HEK293T (cell line): ENCODE measurements at regions not wholly inside any gene's neighbourhood (a gene's known extent, or its start where the extent isn't known, plus 50 kb on each side); places are given as distances from the start of the nearest gene placed in this dataset.

ENCODE experiments used
- CTCF ChIA-PET: fragments of 350-600 bp; formaldehyde crosslinking; extraction: SDS; loops from one replicate; lab custom pipeline; 2021; ENCODE audit warnings: antibody characterized with exemption, inconsistent platforms; lab: Yijun Ruan, JAX
- POLR2A ChIA-PET: fragments of 350-600 bp; formaldehyde crosslinking; extraction: SDS; loops from one replicate; lab custom pipeline; 2020; ENCODE audit warnings: antibody characterized with exemption, inconsistent platforms; lab: Yijun Ruan, JAX
- DNase-seq: peaks from one replicate; pipeline ENCODE4 v3.0.0; 2012; ENCODE audit warnings: mixed read lengths; ENCODE audit errors: extremely low spot score
- ARNT ChIP-seq: fragments of 450-650 bp; IDR thresholded peaks from 2 replicates; pipeline ENCODE4 v1.6.1; 2017; ENCODE audit warnings: mild to moderate bottlenecking
- BHLHE40 ChIP-seq: fragments of 450-650 bp; IDR thresholded peaks from 2 replicates; pipeline ENCODE4 v1.6.1; 2016; ENCODE audit warnings: mild to moderate bottlenecking, moderate library complexity, borderline replicate concordance
- CTBP1 ChIP-seq: fragments of 450-650 bp; IDR thresholded peaks from 2 replicates; pipeline ENCODE4 v1.6.1; 2016; ENCODE audit warnings: borderline replicate concordance
- ELF4 ChIP-seq: fragments of 450-650 bp; IDR thresholded peaks from 2 replicates; pipeline ENCODE4 v1.6.1; 2017; ENCODE audit warnings: antibody characterized with exemption
- FOXA1 ChIP-seq: fragments of 450-650 bp; IDR thresholded peaks from 2 replicates; pipeline ENCODE4 v1.6.1; 2016; ENCODE audit warnings: mild to moderate bottlenecking
- FOXK2 ChIP-seq: fragments of 450-650 bp; IDR thresholded peaks from 2 replicates; pipeline ENCODE4 v1.6.1; 2016; ENCODE audit warnings: mild to moderate bottlenecking
- FOXM1 ChIP-seq: fragments of 450-650 bp; IDR thresholded peaks from 2 replicates; pipeline ENCODE4 v1.6.1; 2017; ENCODE audit warnings: mild to moderate bottlenecking, borderline replicate concordance
- HDGF ChIP-seq: fragments of 450-650 bp; IDR thresholded peaks from 2 replicates; pipeline ENCODE4 v1.6.1; 2017; ENCODE audit warnings: antibody characterized with exemption, borderline replicate concordance
- L3MBTL2 ChIP-seq: fragments of 450-650 bp; conservative IDR thresholded peaks from 2 replicates; pipeline ENCODE4 v1.6.1; 2016; ENCODE audit warnings: mild to moderate bottlenecking
- LEF1 ChIP-seq: fragments of 450-650 bp; IDR thresholded peaks from 2 replicates; pipeline ENCODE4 v1.6.1; 2017; ENCODE audit warnings: mild to moderate bottlenecking, borderline replicate concordance
- NFRKB ChIP-seq: fragments of 450-650 bp; IDR thresholded peaks from 2 replicates; pipeline ENCODE4 v1.6.1; 2016; ENCODE audit warnings: mild to moderate bottlenecking, moderate library complexity
- SP1 ChIP-seq: fragments of 450-650 bp; IDR thresholded peaks from 2 replicates; pipeline ENCODE4 v1.6.1; 2017
- SUZ12 ChIP-seq: fragments of 450-650 bp; IDR thresholded peaks from 2 replicates; pipeline ENCODE4 v1.6.1; 2016; ENCODE audit warnings: mild to moderate bottlenecking
- TARDBP ChIP-seq: fragments of 450-650 bp; IDR thresholded peaks from 2 replicates; pipeline ENCODE4 v1.6.1; 2016
- ZNF384 ChIP-seq: fragments of 450-650 bp; IDR thresholded peaks from 2 replicates; pipeline ENCODE4 v1.6.1; 2016
- TF ChIP-seq, protein P1 (sequence below): fragments of 450-650 bp; IDR thresholded peaks from 2 replicates; pipeline ENCODE4 v1.6.1; 2016

DNA sequence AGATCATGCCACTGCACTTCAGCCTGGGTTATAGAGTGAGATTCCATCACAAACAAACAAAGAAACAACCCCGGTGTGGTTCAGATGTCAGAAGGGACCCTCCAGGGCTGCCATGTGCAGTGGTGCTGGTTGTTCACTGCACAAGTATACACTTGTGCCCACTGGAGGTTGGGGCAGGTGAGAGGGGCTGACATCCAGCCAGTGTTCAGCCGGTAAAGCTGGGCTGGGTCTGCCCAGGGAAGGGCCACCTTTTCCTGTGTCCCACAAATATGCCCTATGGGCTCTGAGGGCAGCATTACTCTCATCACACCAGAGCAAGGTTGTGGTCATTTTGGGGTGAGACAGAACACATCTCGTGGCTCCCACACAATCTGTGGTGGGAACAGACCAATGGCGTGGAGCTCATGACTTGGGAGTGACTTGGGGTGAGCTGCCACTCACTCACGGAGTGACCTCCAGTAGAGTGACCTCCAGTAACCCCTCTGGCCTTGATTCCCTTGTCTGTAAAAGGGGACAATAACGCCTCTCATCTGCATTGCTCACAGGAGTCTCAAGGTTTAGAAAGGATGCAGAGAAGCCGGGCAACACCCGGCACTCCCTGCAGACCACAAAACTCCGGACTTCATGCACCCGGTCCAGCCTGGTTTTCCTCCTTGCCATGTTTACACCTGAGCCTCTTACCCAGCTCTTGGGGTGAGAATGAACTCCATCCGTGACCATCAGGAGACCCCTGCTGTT is 69.0 kb upstream of the VRK1 start:
- CTCF ChIA-PET = interaction anchor here (1.0 kb wide), 1 partner anchor 13 kb away, joined by 3 read pairs; no protein-coding TSS in a partner anchor
- no peak for TF ChIP-seq BHLHE40
- no peak for TF ChIP-seq ELF4
- TF ChIP-seq CTBP1 = no peak
- POLR2A ChIA-PET = no interaction called here
- no peak for DNase-seq

DNA sequence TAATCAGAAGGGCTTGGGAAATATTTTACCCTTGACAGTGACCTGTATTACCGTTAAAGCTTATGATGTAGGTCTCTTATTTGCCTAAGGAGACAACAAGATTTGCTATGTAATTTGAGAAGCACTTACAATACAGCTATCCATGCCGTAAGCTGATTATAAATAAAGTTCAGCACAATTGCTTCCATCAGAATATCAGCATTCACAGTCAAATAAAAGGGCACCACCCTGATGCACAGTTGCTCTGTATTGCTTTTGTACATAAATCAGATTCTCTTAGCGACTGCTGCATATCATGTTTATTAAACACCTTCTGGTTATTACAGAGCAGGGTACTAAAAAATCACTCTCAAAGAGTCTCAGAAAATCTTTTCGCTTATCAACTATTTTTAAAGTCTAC is 67.3 kb upstream of the VRK1 start:
- TF ChIP-seq HDGF = no peak
- CTCF ChIA-PET = interaction anchor here (0.8 to 1.4 kb wide), 2 partner anchors 10 to 682 kb away, joined by 3 to 7 read pairs; no protein-coding TSS in a partner anchor
- POLR2A ChIA-PET = interaction anchor here (0.7 kb wide), 1 partner anchor 25 kb away, joined by 3 read pairs; no protein-coding TSS in a partner anchor
- no peak for DNase-seq

DNA sequence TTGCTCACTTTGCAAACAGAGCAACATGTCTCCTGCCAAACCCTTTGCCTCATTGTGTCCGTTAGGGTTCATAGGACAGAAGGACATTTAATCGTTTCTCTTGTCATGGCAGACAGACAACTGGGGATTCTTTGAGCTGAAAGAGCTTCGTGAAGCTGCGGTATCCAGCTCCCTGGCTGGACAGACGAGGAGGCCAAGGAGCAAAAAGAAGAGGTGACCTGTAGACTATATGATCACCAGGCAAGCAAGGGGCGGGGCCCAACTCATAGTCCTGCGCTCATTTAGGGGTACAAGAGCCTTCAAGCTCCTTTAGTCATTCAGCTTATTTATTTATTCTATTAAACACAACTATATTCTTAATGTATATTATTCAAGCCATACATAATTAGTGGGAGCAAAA is 66.8 kb upstream of the VRK1 start:
- ChIA-PET POLR2A (no interaction called here), CTCF (interaction anchor here (1.4 kb wide), 1 partner anchor 10 kb away, joined by 7 read pairs; no protein-coding TSS in a partner anchor)
- no peak for DNase-seq
- TF ChIP-seq L3MBTL2 = no peak
- TF ChIP-seq, protein P1, sequence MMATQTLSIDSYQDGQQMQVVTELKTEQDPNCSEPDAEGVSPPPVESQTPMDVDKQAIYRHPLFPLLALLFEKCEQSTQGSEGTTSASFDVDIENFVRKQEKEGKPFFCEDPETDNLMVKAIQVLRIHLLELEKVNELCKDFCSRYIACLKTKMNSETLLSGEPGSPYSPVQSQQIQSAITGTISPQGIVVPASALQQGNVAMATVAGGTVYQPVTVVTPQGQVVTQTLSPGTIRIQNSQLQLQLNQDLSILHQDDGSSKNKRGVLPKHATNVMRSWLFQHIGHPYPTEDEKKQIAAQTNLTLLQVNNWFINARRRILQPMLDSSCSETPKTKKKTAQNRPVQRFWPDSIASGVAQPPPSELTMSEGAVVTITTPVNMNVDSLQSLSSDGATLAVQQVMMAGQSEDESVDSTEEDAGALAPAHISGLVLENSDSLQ = no peak
- TF ChIP-seq ZNF384 = no peak
- TF ChIP-seq FOXM1 = no peak
- TF ChIP-seq FOXA1 = no peak
- no peak for TF ChIP-seq ARNT
- no peak for TF ChIP-seq CTBP1
- TF ChIP-seq BHLHE40 = no peak
- no peak for TF ChIP-seq LEF1
- no peak for TF ChIP-seq ELF4
- TF ChIP-seq SUZ12 = no peak
- no peak for TF ChIP-seq FOXK2
- no peak for TF ChIP-seq SP1
- TF ChIP-seq NFRKB = no peak

DNA sequence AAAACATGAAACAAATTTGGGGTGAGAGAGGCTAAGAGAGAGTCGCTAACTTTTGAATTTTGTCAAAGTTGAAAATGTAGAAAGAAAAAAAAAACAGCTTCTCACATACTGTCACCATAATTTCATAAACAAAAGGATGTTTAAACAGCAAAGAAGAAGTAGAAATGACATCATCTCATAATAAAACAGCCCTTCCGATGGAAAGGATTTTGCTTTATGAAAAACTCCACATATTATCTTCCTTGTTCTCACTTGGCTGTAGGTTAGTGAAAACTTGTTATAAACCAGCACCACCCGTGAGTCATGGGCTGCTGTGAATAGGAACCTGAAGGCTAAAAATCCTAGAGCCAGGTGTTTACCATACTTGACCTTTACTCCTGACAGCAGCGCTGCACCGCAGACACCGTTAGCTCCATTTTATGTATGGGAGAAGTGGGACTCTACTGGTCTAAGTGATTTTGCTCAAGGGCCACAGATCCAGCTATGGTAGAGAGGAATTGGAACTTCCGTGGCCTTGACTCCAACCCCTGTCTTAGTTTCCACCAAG is 63.0 kb upstream of the VRK1 start:
- no peak for DNase-seq
- TF ChIP-seq L3MBTL2 (no peak), SP1 (no peak), CTBP1 (no peak), TARDBP (no peak)
- TF ChIP-seq, protein P1 = no peak
- CTCF ChIA-PET = no interaction called here
- POLR2A ChIA-PET = no interaction called here

DNA sequence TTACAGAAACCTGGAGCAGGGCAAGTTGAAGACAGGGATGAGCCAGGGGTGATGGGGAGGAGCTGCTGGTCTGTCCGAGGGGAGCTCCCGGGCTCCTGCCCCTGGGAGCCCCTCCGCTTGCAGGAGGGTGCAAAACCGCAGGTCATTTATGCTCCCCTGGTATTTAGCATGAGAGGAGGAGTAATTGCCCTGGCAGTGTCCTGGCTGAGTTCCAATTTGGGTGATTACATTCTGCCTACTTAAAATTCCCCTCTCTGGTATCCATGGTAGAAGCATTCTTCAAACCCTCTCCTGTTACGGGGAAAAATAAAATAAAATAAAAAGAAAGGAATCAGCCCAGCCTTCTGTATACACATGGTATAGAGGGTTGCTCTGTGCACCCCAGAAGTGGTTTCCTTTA is 61.7 kb upstream of the VRK1 start:
- ChIA-PET POLR2A (no interaction called here), CTCF (no interaction called here)
- no peak for DNase-seq
- TF ChIP-seq BHLHE40 = no peak
- TF ChIP-seq, protein P1 = no peak
- TF ChIP-seq ARNT = no peak
- TF ChIP-seq ZNF384 = no peak
- TF ChIP-seq FOXM1 = no peak
- TF ChIP-seq FOXK2 = no peak

DNA sequence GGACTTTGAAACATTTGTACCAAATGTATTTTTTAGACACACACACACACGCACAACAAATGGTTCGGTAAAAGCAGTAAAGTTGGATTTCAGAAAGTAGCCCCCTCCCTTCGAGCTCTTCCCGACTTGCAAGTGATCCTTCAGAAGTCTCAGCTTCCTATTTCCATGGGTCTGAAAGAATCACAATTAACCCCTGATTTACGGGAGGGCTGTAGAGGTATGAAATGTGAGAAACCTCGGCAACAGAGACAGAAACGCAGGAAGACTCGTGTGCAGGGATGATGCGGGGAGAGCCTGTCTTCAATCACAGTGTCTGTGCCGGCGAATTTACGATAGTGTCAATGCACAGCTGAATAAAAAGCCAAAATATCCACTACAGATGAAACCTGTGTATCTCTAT is 60.7 kb upstream of the VRK1 start:
- TF ChIP-seq, protein P1 = no peak
- TF ChIP-seq HDGF = no peak
- no peak for TF ChIP-seq CTBP1
- no peak for TF ChIP-seq ARNT
- TF ChIP-seq FOXK2 = no peak
- no peak for TF ChIP-seq TARDBP
- TF ChIP-seq ZNF384 = no peak
- no peak for TF ChIP-seq BHLHE40
- no peak for TF ChIP-seq SUZ12
- CTCF ChIA-PET = interaction anchor here (0.6 to 0.7 kb wide), 2 partner anchors 16 to 364 kb away, joined by 3 read pairs; no protein-coding TSS in a partner anchor

More for the DNA sequence above, 60.7 kb upstream of the VRK1 start:
- POLR2A ChIA-PET = no interaction called here
- DNase-seq = no peak
